LHCN-M2 (cell line): ENCODE measurements at regions not wholly inside any gene's neighbourhood (a gene's known extent, or its start where the extent isn't known, plus 50 kb on each side); places are given as distances from the start of the nearest gene placed in this dataset.

ENCODE experiments used
- DNase-seq: peaks from one replicate; pipeline ENCODE4 v3.0.0-alpha.2; 2012; ENCODE audit warnings: low read depth

DNA sequence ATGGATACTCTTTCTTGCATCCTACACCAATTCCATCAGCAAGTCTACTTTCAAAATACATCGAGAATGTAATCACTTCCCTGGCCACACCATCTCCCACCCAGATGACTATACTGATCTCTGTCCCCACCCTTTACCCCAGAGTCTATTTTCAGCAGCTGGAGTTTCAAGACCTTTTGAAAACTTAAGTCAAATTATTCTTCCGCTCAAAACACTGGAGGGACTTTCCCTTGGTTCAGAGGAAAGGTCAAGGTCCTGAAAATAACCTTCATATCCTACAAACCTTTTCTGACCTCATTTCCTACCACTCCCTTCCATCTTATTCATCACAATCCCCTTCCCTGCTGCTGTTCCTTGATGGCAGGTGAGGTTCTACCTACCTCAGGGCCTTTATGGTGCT, 58.8 kb upstream of the LYPD6 start:
- no peak for DNase-seq

- peak; percentile 15 for DNase-seq
Measured at GRCh38 chr2:149278161-149278871, 52.1 kb upstream of the LYPD6 start.

DNA sequence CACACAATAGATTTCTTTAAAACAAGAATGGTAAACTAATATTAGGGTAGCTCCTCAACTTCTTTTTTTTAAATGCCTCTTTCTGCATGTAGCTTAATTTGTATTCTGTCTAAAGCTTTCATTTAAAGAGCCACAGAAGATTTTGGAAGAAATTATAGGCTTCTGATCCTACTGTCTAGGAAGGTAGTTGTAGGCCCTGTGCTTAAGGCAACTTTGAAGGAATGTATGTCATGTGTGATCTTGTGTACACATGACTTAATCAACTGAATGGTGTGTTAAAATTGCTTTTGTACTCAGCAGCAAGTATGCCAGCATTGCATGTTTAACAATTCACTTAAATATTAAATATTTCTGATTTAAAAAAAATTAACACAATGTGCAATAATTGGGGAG, 51.5 kb upstream of the LYPD6 start:
- DNase-seq: no peak
